CD14-positive monocyte (primary cell): ENCODE measurements at regions not wholly inside any gene's neighbourhood (a gene's known extent, or its start where the extent isn't known, plus 50 kb on each side); places are given as distances from the start of the nearest gene placed in this dataset.

Source experiments
- DNase-seq, 3 donors: peaks; one replicate each; pipeline ENCODE4 v3.0.0-alpha.2; 2011 to 2022
- H2AFZ ChIP-seq: 2 replicates; pipeline ENCODE4 v1.6.0; 2012; ENCODE audit warnings: mild to moderate bottlenecking, low read depth, low read length, inconsistent platforms; ENCODE audit not compliant: insufficient read depth, poor library complexity, severe bottlenecking
- H3K27ac ChIP-seq, 2 donors: 1 replicate in 1 of 2; 2 replicates in 1 of 2; pipeline ENCODE4 v1.5.1; 2012 to 2013; ENCODE audit warnings: low read length in 2 of 2, control low read depth in 1 of 2, inconsistent platforms in 1 of 2, low read depth in 1 of 2, mild to moderate bottlenecking in 1 of 2
- H3K27me3 ChIP-seq, 2 donors: one replicate each; pipeline versions ENCODE4 v1.6.0 to v1.6.1; 2011 to 2013; ENCODE audit warnings: low read length in 2 of 2; ENCODE audit not compliant: control insufficient read depth in 2 of 2, insufficient read depth in 2 of 2
- H3K36me3 ChIP-seq, 2 donors: replicated peaks in 1 of 2; 1 replicate in 1 of 2; 2 replicates in 1 of 2; pipeline versions ENCODE4 v1.5.1 to v1.6.1; 2012 to 2013; ENCODE audit warnings: low read length in 2 of 2, control low read depth in 1 of 2, inconsistent platforms in 1 of 2, mild to moderate bottlenecking in 1 of 2; ENCODE audit not compliant: insufficient read depth in 2 of 2, control insufficient read depth in 1 of 2
- H3K4me1 ChIP-seq, 2 donors: 1 replicate in 1 of 2; 2 replicates in 1 of 2; pipeline versions ENCODE4 v1.5.1 to v1.6.1; 2012 to 2013; ENCODE audit warnings: low read length in 2 of 2, control low read depth in 1 of 2, inconsistent platforms in 1 of 2, mild to moderate bottlenecking in 1 of 2, moderate library complexity in 1 of 2; ENCODE audit not compliant: insufficient read depth in 2 of 2, control insufficient read depth in 1 of 2
- H3K4me2 ChIP-seq: replicated peaks from 2 replicates; pipeline ENCODE3; 2012; ENCODE audit warnings: low read length, moderate library complexity, mild to moderate bottlenecking; ENCODE audit not compliant: poor library complexity, severe bottlenecking; ENCODE audit errors: extremely low read depth
- H3K4me3 ChIP-seq, 3 experiments: fragments of 200-600 bp in 1 of 3; sonication (generic) in 1 of 3; replicated peaks in 1 of 3; 1 replicate in 2 of 3; 2 replicates in 1 of 3; pipeline ENCODE4 v1.5.1; 2011 to 2013; ENCODE audit warnings: low read length in 3 of 3, mild to moderate bottlenecking in 3 of 3, control low read depth in 2 of 3, low read depth in 2 of 3, inconsistent platforms in 1 of 3, moderate library complexity in 1 of 3
- H3K79me2 ChIP-seq: 2 replicates; pipeline ENCODE4 v1.6.0; 2012; ENCODE audit warnings: mild to moderate bottlenecking, control low read depth, inconsistent platforms, low read length, moderate library complexity; ENCODE audit not compliant: insufficient read depth
- H3K9ac ChIP-seq: 2 replicates; pipeline ENCODE4 v1.6.0; 2017; ENCODE audit warnings: low read length, mild to moderate bottlenecking; ENCODE audit not compliant: insufficient read depth, poor library complexity, severe bottlenecking
- H3K9me3 ChIP-seq, 2 donors: replicated peaks in 1 of 2; 1 replicate in 1 of 2; 2 replicates in 1 of 2; pipeline versions ENCODE4 v1.5.1 to v1.6.1; 2012 to 2013; ENCODE audit warnings: low read length in 2 of 2, control low read depth in 1 of 2; ENCODE audit not compliant: control insufficient read depth in 1 of 2, insufficient read depth in 1 of 2
- H4K20me1 ChIP-seq: 2 replicates; pipeline ENCODE4 v1.6.0; 2012; ENCODE audit warnings: mild to moderate bottlenecking, low read length, control low read depth, moderate library complexity; ENCODE audit not compliant: insufficient read depth
- H3K27ac Mint-ChIP-seq, 7 donors: one replicate each; pipeline ENCODE4 v1.8.0; 2020; ENCODE audit warnings: mild to moderate bottlenecking in 7 of 7, mixed read lengths in 7 of 7, moderate library complexity in 6 of 7, inconsistent platforms in 2 of 7
- H3K27me3 Mint-ChIP-seq, 3 donors: one replicate each; pipeline ENCODE4 v1.8.0; 2021 to 2022; ENCODE audit warnings: low read depth in 3 of 3, mild to moderate bottlenecking in 3 of 3, mixed read lengths in 3 of 3, moderate library complexity in 3 of 3, inconsistent platforms in 1 of 3
- H3K36me3 Mint-ChIP-seq, 2 donors: one replicate each; pipeline ENCODE4 v1.8.0; 2020; ENCODE audit warnings: mixed read lengths in 2 of 2, inconsistent platforms in 1 of 2, mild to moderate bottlenecking in 1 of 2
- H3K4me1 Mint-ChIP-seq: one replicate; pipeline ENCODE4 v1.8.0; 2020; ENCODE audit warnings: mild to moderate bottlenecking, mixed read lengths
- H3K4me3 Mint-ChIP-seq, 2 donors: one replicate each; pipeline ENCODE4 v1.8.0; 2020; ENCODE audit warnings: mild to moderate bottlenecking in 2 of 2, mixed read lengths in 2 of 2, moderate library complexity in 1 of 2
- H3K9me3 Mint-ChIP-seq, 7 donors: one replicate each; pipeline ENCODE4 v1.8.0; 2020 to 2022; ENCODE audit warnings: mixed read lengths in 7 of 7, mild to moderate bottlenecking in 6 of 7, moderate library complexity in 6 of 7, inconsistent platforms in 2 of 7
- CTCF ChIP-seq: fragments of 200-600 bp; IDR thresholded peaks from one replicate; pipeline ENCODE4 v1.8.0; 2022; ENCODE audit warnings: antibody characterized with exemption, mild to moderate bottlenecking
- WGBS: methylation state at CpG from one replicate; pipeline ENCODE4 v1.1.5; 2013; ENCODE audit warnings: missing lambda C conversion rate; ENCODE audit not compliant: insufficient coverage; 5-methylcytosine and 5-hydroxymethylcytosine counted together
- intact Hi-C, 2 donors: fragments of 100-400 bp; cut with micrococcal nuclease; formaldehyde crosslinking; loops; one replicate each; pipeline versions ENCODE4 v1.15.0 to v1.15.1; 2023

GRCh38 chr17:77887464-77888241, 70.8 kb upstream of the TNRC6C start:
- H3K27ac ChIP-seq = peak overlapping the region; percentile 39 to 78
- peaks cover 2 to 64% of the 10 kb centered on the region in 2 donors for H3K27me3 ChIP-seq
- H3K9me3 ChIP-seq = no peaks in the 10 kb centered on the region
- WGBS = 16% methylated on average over 26 of the region's 44 CpGs
- H4K20me1 ChIP-seq = no peaks in the 10 kb centered on the region
- TF ChIP-seq CTCF = no peak
- Mint-ChIP-seq H3K27ac (peak overlapping the region; percentile 85 to 96 (median 96)), H3K36me3 (peaks cover 5 to 11% of the 10 kb centered on the region in 2 donors), H3K4me3 (peak overlapping the region; percentile 84 to 95), H3K4me1 (peaks cover 51% of the 10 kb centered on the region), H3K9me3 (peaks cover 0 to 7% (median 4%) of the 10 kb centered on the region in 7 donors), H3K27me3 (peaks cover 45 to 77% (median 72%) of the 10 kb centered on the region in 3 donors)
- H2AFZ ChIP-seq = peak overlapping the region; percentile 48
- no peaks in the 10 kb centered on the region for H3K79me2 ChIP-seq
- H3K4me1 ChIP-seq = peaks cover 41 to 43% of the 10 kb centered on the region in 2 donors
- peak overlapping the region; percentile 68 for H3K9ac ChIP-seq
- peak; percentile 95 to 98 (median 98) for DNase-seq
- intact Hi-C loops = loop anchor here in 1 of 2 donors (2.0 to 5.0 kb wide), 2 partner anchors 17 to 70 kb away; partner anchors contain the start of gene TNRC6C
- peak overlapping the region; percentile 32 to 69 (median 39) for H3K4me3 ChIP-seq
- H3K4me2 ChIP-seq = peak overlapping the region; percentile 70
- no peaks in the 10 kb centered on the region for H3K36me3 ChIP-seq

GRCh38 chr17:77888242-77889134, 70.0 kb upstream of the TNRC6C start:
- peak overlapping the region; percentile 68 for H3K9ac ChIP-seq
- intact Hi-C loops = loop anchor here in 1 of 2 donors (5.0 kb wide), 1 partner anchor 69 kb away; the partner anchor contains the start of gene TNRC6C
- H3K9me3 Mint-ChIP-seq = peaks cover 0 to 7% (median 4%) of the 10 kb centered on the region in 7 donors
- peak overlapping the region; percentile 32 to 69 (median 39) for H3K4me3 ChIP-seq
- H3K4me1 Mint-ChIP-seq = peaks cover 46% of the 10 kb centered on the region
- no peak for DNase-seq
- H3K79me2 ChIP-seq = no peaks in the 10 kb centered on the region
- no peaks in the 10 kb centered on the region for H3K36me3 ChIP-seq
- H3K4me2 ChIP-seq = peak overlapping the region; percentile 70
- H3K27ac Mint-ChIP-seq = peak overlapping the region in 6 of 7 donors; percentile 93 to 96 (median 96)
- H3K36me3 Mint-ChIP-seq = peaks cover 5 to 11% of the 10 kb centered on the region in 2 donors
- H3K4me1 ChIP-seq = peaks cover 34 to 35% of the 10 kb centered on the region in 2 donors
- TF ChIP-seq CTCF = no peak
- no peaks in the 10 kb centered on the region for H4K20me1 ChIP-seq
- peak overlapping the region in 1 of 2 donors; percentile 78 for H3K27ac ChIP-seq
- WGBS = 47% methylated on average over 5 of the region's 13 CpGs
- peaks cover 2 to 71% of the 10 kb centered on the region in 2 donors for H3K27me3 ChIP-seq
- H2AFZ ChIP-seq = peak overlapping the region; percentile 48
- H3K4me3 Mint-ChIP-seq = peak overlapping the region; percentile 84 to 95
- peaks cover 52 to 81% (median 76%) of the 10 kb centered on the region in 3 donors for H3K27me3 Mint-ChIP-seq
- no peaks in the 10 kb centered on the region for H3K9me3 ChIP-seq
